H9 (cell line): ENCODE measurements at regions not wholly inside any gene's neighbourhood (a gene's known extent, or its start where the extent isn't known, plus 50 kb on each side); places are given as distances from the start of the nearest gene placed in this dataset.

Experiments
- DNase-seq: peaks from one replicate; pipeline ENCODE4 v3.0.0-alpha.2; 2017
- H2AFZ ChIP-seq: one replicate; pipeline ENCODE4 v1.6.1; 2013; ENCODE audit warnings: mild to moderate bottlenecking, low read length, control low read depth, moderate library complexity
- H2AK5ac ChIP-seq: 2 replicates; pipeline ENCODE4 v1.6.1; 2013; ENCODE audit warnings: low read length, control low read depth, mixed read lengths; ENCODE audit not compliant: insufficient read length
- H2BK120ac ChIP-seq: one replicate; pipeline ENCODE4 v1.6.1; 2013; ENCODE audit warnings: low read depth, mild to moderate bottlenecking, low read length, control low read depth, inconsistent platforms; ENCODE audit not compliant: poor library complexity, severe bottlenecking
- H2BK12ac ChIP-seq: 2 replicates; pipeline ENCODE4 v1.6.1; 2013; ENCODE audit warnings: low read length, control low read depth, mixed read lengths, low read depth; ENCODE audit not compliant: insufficient read length
- H2BK15ac ChIP-seq: 2 replicates; pipeline ENCODE4 v1.6.1; 2013; ENCODE audit warnings: low read depth, low read length, control low read depth
- H2BK20ac ChIP-seq: one replicate; pipeline ENCODE4 v1.6.1; 2013; ENCODE audit warnings: low read depth, mild to moderate bottlenecking, low read length, control low read depth, inconsistent platforms; ENCODE audit not compliant: poor library complexity, severe bottlenecking
- H2BK5ac ChIP-seq: 2 replicates; pipeline ENCODE4 v1.6.1; 2013; ENCODE audit warnings: low read length, control low read depth, mixed read lengths; ENCODE audit not compliant: insufficient read length
- H3K14ac ChIP-seq: 2 replicates; pipeline ENCODE4 v1.6.1; 2013; ENCODE audit warnings: low read length, control low read depth; ENCODE audit not compliant: insufficient read depth
- H3K18ac ChIP-seq: 2 replicates; pipeline ENCODE4 v1.6.1; 2013; ENCODE audit warnings: low read depth, mild to moderate bottlenecking, mixed read lengths, low read length, control low read depth; ENCODE audit not compliant: insufficient read length
- H3K23ac ChIP-seq: 2 replicates; pipeline ENCODE4 v1.6.1; 2013; ENCODE audit warnings: low read length, control low read depth, mixed read lengths, low read depth; ENCODE audit not compliant: insufficient read length
- H3K23me2 ChIP-seq: 2 replicates; pipeline ENCODE4 v1.6.1; 2013; ENCODE audit warnings: low read depth, mild to moderate bottlenecking, mixed read lengths, low read length, control low read depth; ENCODE audit not compliant: insufficient read length, poor library complexity, severe bottlenecking
- H3K27ac ChIP-seq: 2 replicates; pipeline ENCODE4 v1.5.1; 2013; ENCODE audit warnings: low read length, control low read depth, mixed read lengths, low read depth; ENCODE audit not compliant: insufficient read length
- H3K27me3 ChIP-seq: 2 replicates; pipeline ENCODE4 v1.6.1; 2013; ENCODE audit warnings: low read length, control low read depth, inconsistent platforms; ENCODE audit not compliant: insufficient read depth
- H3K4ac ChIP-seq: 2 replicates; pipeline ENCODE4 v1.6.1; 2013; ENCODE audit warnings: low read depth, mild to moderate bottlenecking, control low read depth, inconsistent platforms, low read length, moderate library complexity
- H3K4me1 ChIP-seq: 2 replicates; pipeline ENCODE4 v1.6.1; 2013; ENCODE audit warnings: low read length, control low read depth, inconsistent platforms; ENCODE audit not compliant: insufficient read depth
- H3K4me2 ChIP-seq: 2 replicates; pipeline ENCODE4 v1.6.1; 2013; ENCODE audit warnings: low read length, control low read depth, mixed read lengths; ENCODE audit not compliant: insufficient read length, insufficient read depth
- H3K56ac ChIP-seq: 2 replicates; pipeline ENCODE4 v1.6.1; 2013; ENCODE audit warnings: low read depth, mild to moderate bottlenecking, mixed read lengths, low read length, control low read depth; ENCODE audit not compliant: insufficient read length
- H3K79me1 ChIP-seq: 2 replicates; pipeline ENCODE4 v1.6.1; 2013; ENCODE audit warnings: low read depth, mild to moderate bottlenecking, moderate library complexity, low read length, control low read depth, inconsistent platforms; ENCODE audit not compliant: insufficient read depth, poor library complexity, severe bottlenecking
- H3K79me2 ChIP-seq: 2 replicates; pipeline ENCODE4 v1.6.1; 2013; ENCODE audit warnings: low read length, control low read depth, inconsistent platforms; ENCODE audit not compliant: insufficient read depth
- H3K9ac ChIP-seq: 2 replicates; pipeline ENCODE4 v1.6.1; 2013; ENCODE audit warnings: low read length, control low read depth, mixed read lengths; ENCODE audit not compliant: insufficient read length; ENCODE audit errors: extremely low read depth
- H3K9me3 ChIP-seq: one replicate; pipeline ENCODE4 v1.6.1; 2013; ENCODE audit warnings: low read depth, low read length, inconsistent platforms; ENCODE audit not compliant: control insufficient read depth
- H3T11ph ChIP-seq: one replicate; pipeline ENCODE4 v1.6.1; 2013; ENCODE audit warnings: mild to moderate bottlenecking, low read length, control low read depth, inconsistent platforms
- H4K20me1 ChIP-seq: one replicate; pipeline ENCODE4 v1.6.1; 2013; ENCODE audit not compliant: control insufficient read depth, insufficient read length, insufficient read depth
- H4K5ac ChIP-seq: 2 replicates; pipeline ENCODE4 v1.6.1; 2013; ENCODE audit warnings: low read depth, mild to moderate bottlenecking, mixed read lengths, low read length, control low read depth; ENCODE audit not compliant: insufficient read length
- H4K8ac ChIP-seq: replicated peaks from 2 replicates; pipeline ENCODE4 v1.6.1; 2013; ENCODE audit warnings: low read length, control low read depth, mixed read lengths, low read depth; ENCODE audit not compliant: insufficient read length
- H4K91ac ChIP-seq: 2 replicates; pipeline ENCODE4 v1.6.1; 2013; ENCODE audit warnings: low read depth, mild to moderate bottlenecking, moderate library complexity, mixed read lengths, low read length, control low read depth; ENCODE audit not compliant: insufficient read length
- H3K27ac Mint-ChIP-seq, 3 experiments: 2 replicates in 2 of 3; 3 replicates in 1 of 3; pipeline ENCODE4 v1.8.0; 2020 to 2021; ENCODE audit warnings: mixed read lengths in 3 of 3, mild to moderate bottlenecking in 1 of 3, moderate library complexity in 1 of 3
- H3K27me3 Mint-ChIP-seq: 2 replicates; pipeline ENCODE4 v1.8.0; 2021; ENCODE audit warnings: low read depth, mild to moderate bottlenecking, moderate library complexity, mixed read lengths
- H3K36me3 Mint-ChIP-seq, 3 experiments: 2 replicates in 2 of 3; 3 replicates in 1 of 3; pipeline ENCODE4 v1.8.0; 2020 to 2021; ENCODE audit warnings: low read depth in 3 of 3, mixed read lengths in 3 of 3; ENCODE audit not compliant: insufficient read depth in 1 of 3
- H3K4me1 Mint-ChIP-seq, 2 experiments: 2 replicates each; pipeline ENCODE4 v1.8.0; 2020; ENCODE audit warnings: mixed read lengths in 2 of 2
- H3K4me3 Mint-ChIP-seq, 2 experiments: 2 replicates in 1 of 2; 3 replicates in 1 of 2; pipeline ENCODE4 v1.8.0; 2020 to 2021; ENCODE audit warnings: mild to moderate bottlenecking in 2 of 2, mixed read lengths in 2 of 2, moderate library complexity in 1 of 2
- H3K9me3 Mint-ChIP-seq, 2 experiments: 2 replicates in 1 of 2; 3 replicates in 1 of 2; pipeline ENCODE4 v1.8.0; 2020; ENCODE audit warnings: mild to moderate bottlenecking in 2 of 2, mixed read lengths in 2 of 2, moderate library complexity in 1 of 2
- TF ChIP-seq, protein P1 (sequence below): fragments of 200-600 bp; sonication (generic); conservative IDR thresholded peaks from 3 replicates; pipeline ENCODE4 v1.8.0; 2021; ENCODE audit warnings: antibody characterized with exemption, mild to moderate bottlenecking

DNA sequence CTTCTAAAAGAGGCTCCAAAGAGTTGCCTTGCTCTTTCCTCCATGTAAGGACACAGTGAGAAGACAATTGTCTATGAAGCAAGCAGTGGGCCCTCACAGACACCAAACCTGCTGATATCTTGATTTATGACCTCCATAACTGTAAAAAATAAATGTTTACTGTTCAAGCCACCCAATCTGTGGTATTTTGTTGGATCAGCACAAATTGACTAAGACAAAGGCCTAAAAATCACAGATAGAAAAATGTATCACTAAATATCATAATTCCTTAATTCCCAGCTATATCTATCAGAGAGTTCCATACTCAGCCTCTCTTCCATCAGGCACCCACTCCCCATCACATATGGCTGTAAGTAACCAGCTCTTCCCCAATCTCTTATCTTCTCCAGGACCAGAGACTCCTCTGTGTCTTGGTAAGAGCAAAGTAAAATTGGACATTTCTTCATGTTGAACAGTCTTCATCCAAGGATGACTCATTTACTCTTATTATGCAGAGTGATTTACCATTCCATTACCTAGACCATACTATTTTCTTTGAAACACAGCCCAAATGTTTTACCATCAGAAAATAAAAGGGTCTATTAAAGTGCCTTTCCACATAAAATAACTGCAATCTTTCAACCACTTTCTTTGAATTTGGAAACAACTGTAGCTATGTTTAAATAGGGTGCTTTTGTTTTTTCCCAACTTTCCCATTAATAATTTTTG is 503.6 kb downstream of the MRPL39 start:
- H3K56ac ChIP-seq: no peak overlapping the region
- TF ChIP-seq, protein P1, sequence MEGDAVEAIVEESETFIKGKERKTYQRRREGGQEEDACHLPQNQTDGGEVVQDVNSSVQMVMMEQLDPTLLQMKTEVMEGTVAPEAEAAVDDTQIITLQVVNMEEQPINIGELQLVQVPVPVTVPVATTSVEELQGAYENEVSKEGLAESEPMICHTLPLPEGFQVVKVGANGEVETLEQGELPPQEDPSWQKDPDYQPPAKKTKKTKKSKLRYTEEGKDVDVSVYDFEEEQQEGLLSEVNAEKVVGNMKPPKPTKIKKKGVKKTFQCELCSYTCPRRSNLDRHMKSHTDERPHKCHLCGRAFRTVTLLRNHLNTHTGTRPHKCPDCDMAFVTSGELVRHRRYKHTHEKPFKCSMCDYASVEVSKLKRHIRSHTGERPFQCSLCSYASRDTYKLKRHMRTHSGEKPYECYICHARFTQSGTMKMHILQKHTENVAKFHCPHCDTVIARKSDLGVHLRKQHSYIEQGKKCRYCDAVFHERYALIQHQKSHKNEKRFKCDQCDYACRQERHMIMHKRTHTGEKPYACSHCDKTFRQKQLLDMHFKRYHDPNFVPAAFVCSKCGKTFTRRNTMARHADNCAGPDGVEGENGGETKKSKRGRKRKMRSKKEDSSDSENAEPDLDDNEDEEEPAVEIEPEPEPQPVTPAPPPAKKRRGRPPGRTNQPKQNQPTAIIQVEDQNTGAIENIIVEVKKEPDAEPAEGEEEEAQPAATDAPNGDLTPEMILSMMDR: no peak
- no peak overlapping the region for H3K4ac ChIP-seq
- no peak overlapping the region for H2BK15ac ChIP-seq
- H3K4me2 ChIP-seq: no peak overlapping the region
- H2AK5ac ChIP-seq: no peak overlapping the region
- no peak overlapping the region for H3K27ac Mint-ChIP-seq
- peaks cover 38 to 62% of the 10 kb centered on the region in 2 experiments for H3K9me3 Mint-ChIP-seq
- DNase-seq: no peak
- no peak overlapping the region for H3K4me3 Mint-ChIP-seq
- H3K27me3 Mint-ChIP-seq: no peaks in the 10 kb centered on the region
- no peaks in the 10 kb centered on the region for H3K79me1 ChIP-seq
- H2BK120ac ChIP-seq: no peak overlapping the region
- no peak overlapping the region for H3K18ac ChIP-seq
- H2BK5ac ChIP-seq: no peak overlapping the region
- H3K14ac ChIP-seq: no peak overlapping the region
- H3K4me1 Mint-ChIP-seq: no peaks in the 10 kb centered on the region
- H3K23ac ChIP-seq: no peak overlapping the region
- H4K91ac ChIP-seq: no peak overlapping the region
- H3K27me3 ChIP-seq: no peaks in the 10 kb centered on the region
- H2AFZ ChIP-seq: no peak overlapping the region
- no peaks in the 10 kb centered on the region for H3K4me1 ChIP-seq
- H2BK12ac ChIP-seq: no peak overlapping the region
- no peak overlapping the region for H3T11ph ChIP-seq
- H3K9me3 ChIP-seq: no peaks in the 10 kb centered on the region
- H4K5ac ChIP-seq: no peak overlapping the region
- H3K79me2 ChIP-seq: no peaks in the 10 kb centered on the region
- peaks cover 0 to 2% (median 1%) of the 10 kb centered on the region in 3 experiments; a peak in 2 of 7 replicates for H3K36me3 Mint-ChIP-seq
- H2BK20ac ChIP-seq: no peak overlapping the region
- H3K27ac ChIP-seq: no peak overlapping the region
- H3K9ac ChIP-seq: no peak overlapping the region
- no peaks in the 10 kb centered on the region for H4K20me1 ChIP-seq
- no peak overlapping the region for H4K8ac ChIP-seq
- no peaks in the 10 kb centered on the region for H3K23me2 ChIP-seq
